WTC11 (cell line): ENCODE measurements at regions not wholly inside any gene's neighbourhood (a gene's known extent, or its start where the extent isn't known, plus 50 kb on each side); places are given as distances from the start of the nearest gene placed in this dataset.

Source experiments
- ATAC-seq: fragments of 200-7000 bp; cut with Tn5 transposase; 2 replicates; pipeline ENCODE4 v1.10.0; 2021; ENCODE audit warnings: mild to moderate bottlenecking, moderate library complexity
- CTCF ChIA-PET: fragments of 300-600 bp; sonication (Branson Sonifier 250); formaldehyde crosslinking; loops from one replicate; lab custom pipeline; 2021; ENCODE audit warnings: antibody characterized with exemption; lab: Charles Lee
- POLR2A ChIA-PET: fragments of 350-600 bp; sonication (Branson Sonifier 250); formaldehyde crosslinking; loops from one replicate; lab custom pipeline; 2021; ENCODE audit warnings: antibody characterized with exemption; lab: Charles Lee
- DNase-seq: peaks from one replicate; pipeline ENCODE4 v3.0.0; 2021; ENCODE audit warnings: low spot score
- H3K27ac Mint-ChIP-seq: 2 replicates; pipeline ENCODE4 v1.8.0; 2021; ENCODE audit warnings: mixed read lengths
- H3K27me3 Mint-ChIP-seq: 2 replicates; pipeline ENCODE4 v1.8.0; 2021; ENCODE audit warnings: low read depth, mild to moderate bottlenecking, moderate library complexity, mixed read lengths
- H3K36me3 Mint-ChIP-seq: 2 replicates; pipeline ENCODE4 v1.8.0; 2021; ENCODE audit warnings: mixed read lengths
- H3K4me1 Mint-ChIP-seq: 2 replicates; pipeline ENCODE4 v1.8.0; 2022; ENCODE audit warnings: mixed read lengths
- H3K4me3 Mint-ChIP-seq: 2 replicates; pipeline ENCODE4 v1.8.0; 2021; ENCODE audit warnings: mild to moderate bottlenecking, moderate library complexity, mixed read lengths
- H3K9me3 Mint-ChIP-seq: 2 replicates; pipeline ENCODE4 v1.8.0; 2021; ENCODE audit warnings: mixed read lengths
- ATF1 ChIP-seq: sonication (generic); formaldehyde crosslinking; IDR thresholded peaks from 2 replicates; pipeline ENCODE4 v1.8.1; 2023; ENCODE audit warnings: mild to moderate bottlenecking, moderate library complexity, missing genetic modification reagents
- CREB1 ChIP-seq: sonication (generic); formaldehyde crosslinking; IDR thresholded peaks from 2 replicates; pipeline ENCODE4 v1.8.0; 2023; ENCODE audit warnings: mild to moderate bottlenecking, missing genetic modification reagents
- ETV6 ChIP-seq: sonication (generic); formaldehyde crosslinking; IDR thresholded peaks from 2 replicates; pipeline ENCODE4 v1.8.1; 2022; ENCODE audit warnings: mild to moderate bottlenecking, missing genetic modification reagents
- FOXJ3 ChIP-seq: sonication (generic); formaldehyde crosslinking; IDR thresholded peaks from 2 replicates; pipeline ENCODE4 v1.9.0; 2021; ENCODE audit warnings: missing genetic modification reagents, mild to moderate bottlenecking, borderline replicate concordance
- FOXK1 ChIP-seq: sonication (generic); formaldehyde crosslinking; IDR thresholded peaks from 2 replicates; pipeline ENCODE4 v1.8.0; 2022; ENCODE audit warnings: mild to moderate bottlenecking, moderate library complexity, missing genetic modification reagents
- IRF2 ChIP-seq: sonication (generic); formaldehyde crosslinking; IDR thresholded peaks from 2 replicates; pipeline ENCODE4 v1.8.0; 2022; ENCODE audit warnings: low read depth, missing genetic modification reagents, borderline replicate concordance
- NFYB ChIP-seq: sonication (generic); formaldehyde crosslinking; conservative IDR thresholded peaks from 2 replicates; pipeline ENCODE4 v1.8.0; 2022; ENCODE audit warnings: low read depth, missing genetic modification reagents
- SP1 ChIP-seq: sonication (generic); formaldehyde crosslinking; conservative IDR thresholded peaks from 2 replicates; pipeline ENCODE4 v1.8.1; 2022; ENCODE audit warnings: missing genetic modification reagents
- ZNF416 ChIP-seq: fragments of 250-450 bp; sonication (Bioruptor Pico); IDR thresholded peaks from 2 replicates; pipeline ENCODE4 v1.9.0; 2021; ENCODE audit warnings: mild to moderate bottlenecking, inconsistent platforms
- ZNF423 ChIP-seq: fragments of 250-450 bp; sonication (Bioruptor Pico); IDR thresholded peaks from 2 replicates; pipeline ENCODE4 v2.1.2; 2022; ENCODE audit warnings: mild to moderate bottlenecking, moderate library complexity
- TF ChIP-seq, protein P1 (sequence below): fragments of 200-600 bp; IDR thresholded peaks from 2 replicates; pipeline ENCODE4 v1.8.0; 2022; ENCODE audit warnings: antibody characterized with exemption
- TF ChIP-seq, protein P2 (sequence below): sonication (generic); formaldehyde crosslinking; IDR thresholded peaks from 2 replicates; pipeline ENCODE4 v1.8.1; 2022; ENCODE audit warnings: low read depth, missing genetic modification reagents, borderline replicate concordance
- TF ChIP-seq, protein P3 (sequence below): sonication (generic); formaldehyde crosslinking; IDR thresholded peaks from 2 replicates; pipeline ENCODE4 v1.8.1; 2023; ENCODE audit warnings: mild to moderate bottlenecking, missing genetic modification reagents, borderline replicate concordance
- TF ChIP-seq, protein P4 (sequence below): sonication (generic); formaldehyde crosslinking; IDR thresholded peaks from 2 replicates; pipeline ENCODE4 v1.8.1; 2023; ENCODE audit warnings: mild to moderate bottlenecking, moderate library complexity, missing genetic modification reagents
- TF ChIP-seq, protein P5 (sequence below): sonication (generic); formaldehyde crosslinking; IDR thresholded peaks from 2 replicates; pipeline ENCODE4 v1.8.1; 2023; ENCODE audit warnings: mild to moderate bottlenecking, missing genetic modification reagents
- TF ChIP-seq, protein P6 (sequence below): sonication (generic); formaldehyde crosslinking; IDR thresholded peaks from 2 replicates; pipeline ENCODE4 v1.8.0; 2022; ENCODE audit warnings: mild to moderate bottlenecking, missing genetic modification reagents
- TF ChIP-seq, protein P7 (sequence below): sonication (generic); formaldehyde crosslinking; conservative IDR thresholded peaks from 2 replicates; pipeline ENCODE4 v1.8.1; 2022; ENCODE audit warnings: mild to moderate bottlenecking, missing genetic modification reagents
- TF ChIP-seq, protein P8 (sequence below): sonication (generic); formaldehyde crosslinking; conservative IDR thresholded peaks from 2 replicates; pipeline ENCODE4 v1.8.1; 2023; ENCODE audit warnings: mild to moderate bottlenecking, low read depth, missing genetic modification reagents, moderate library complexity
- TF ChIP-seq, protein P9 (sequence below): sonication (generic); formaldehyde crosslinking; IDR thresholded peaks from 2 replicates; pipeline ENCODE4 v1.8.0; 2022; ENCODE audit warnings: mild to moderate bottlenecking, missing genetic modification reagents

DNA sequence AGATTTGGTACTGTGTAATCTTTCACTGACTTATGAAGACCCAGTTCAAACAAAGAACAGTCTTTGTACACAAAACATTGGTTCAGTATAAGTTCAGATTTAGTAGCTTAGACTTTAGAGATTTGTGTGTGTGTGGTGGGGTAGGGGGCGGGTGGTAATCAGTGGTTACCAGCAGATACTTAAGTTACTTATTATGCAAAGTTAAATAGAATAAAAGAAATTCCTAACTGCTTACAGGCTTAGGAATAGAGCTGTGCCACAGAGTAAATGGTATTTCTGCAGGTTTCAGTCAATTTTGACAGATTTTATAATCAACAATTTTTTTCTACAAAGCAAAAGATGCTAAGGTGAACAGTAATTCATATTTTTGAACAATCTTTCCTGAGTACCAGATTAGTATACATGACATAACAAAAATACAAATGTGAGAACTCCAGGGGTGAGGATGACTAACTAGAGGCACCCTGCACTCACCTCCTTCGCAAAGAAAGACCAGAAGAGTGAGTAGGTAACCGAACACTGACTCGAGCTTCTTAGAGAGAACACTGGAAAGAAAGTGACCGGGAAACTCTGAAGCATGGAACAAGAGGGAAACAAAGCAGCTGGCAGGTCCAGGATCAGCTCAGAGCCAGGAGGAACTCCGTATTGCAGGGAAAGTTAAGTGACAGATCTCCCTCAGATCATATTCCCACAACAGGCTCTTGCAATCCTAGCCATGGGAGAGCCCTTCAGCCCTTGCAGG lies 560.6 kb downstream of the COL12A1 start (continued):
- no peak for TF ChIP-seq FOXK1 (CRISPR knock-in tag)
- TF ChIP-seq, protein P1, sequence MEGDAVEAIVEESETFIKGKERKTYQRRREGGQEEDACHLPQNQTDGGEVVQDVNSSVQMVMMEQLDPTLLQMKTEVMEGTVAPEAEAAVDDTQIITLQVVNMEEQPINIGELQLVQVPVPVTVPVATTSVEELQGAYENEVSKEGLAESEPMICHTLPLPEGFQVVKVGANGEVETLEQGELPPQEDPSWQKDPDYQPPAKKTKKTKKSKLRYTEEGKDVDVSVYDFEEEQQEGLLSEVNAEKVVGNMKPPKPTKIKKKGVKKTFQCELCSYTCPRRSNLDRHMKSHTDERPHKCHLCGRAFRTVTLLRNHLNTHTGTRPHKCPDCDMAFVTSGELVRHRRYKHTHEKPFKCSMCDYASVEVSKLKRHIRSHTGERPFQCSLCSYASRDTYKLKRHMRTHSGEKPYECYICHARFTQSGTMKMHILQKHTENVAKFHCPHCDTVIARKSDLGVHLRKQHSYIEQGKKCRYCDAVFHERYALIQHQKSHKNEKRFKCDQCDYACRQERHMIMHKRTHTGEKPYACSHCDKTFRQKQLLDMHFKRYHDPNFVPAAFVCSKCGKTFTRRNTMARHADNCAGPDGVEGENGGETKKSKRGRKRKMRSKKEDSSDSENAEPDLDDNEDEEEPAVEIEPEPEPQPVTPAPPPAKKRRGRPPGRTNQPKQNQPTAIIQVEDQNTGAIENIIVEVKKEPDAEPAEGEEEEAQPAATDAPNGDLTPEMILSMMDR: no peak

DNA sequence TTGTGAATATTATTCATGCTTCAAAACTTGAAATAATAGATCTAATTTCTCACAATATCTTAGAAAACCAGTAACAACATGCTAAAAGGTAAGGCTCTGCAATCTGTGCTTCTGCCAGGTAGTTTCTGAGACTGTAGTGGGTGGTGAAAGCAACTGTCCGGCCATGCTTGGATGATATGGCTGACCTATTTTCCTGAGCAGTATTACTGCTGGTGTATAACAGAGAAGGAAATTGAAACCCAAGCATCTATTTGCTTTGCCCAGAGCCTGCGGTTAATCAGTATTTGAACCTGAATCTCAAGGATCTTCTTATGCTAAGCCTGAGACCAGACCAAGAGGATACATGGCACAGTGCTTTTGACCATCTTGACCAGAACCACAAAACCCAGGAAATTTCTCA lies 563.8 kb downstream of the COL12A1 start:
- Mint-ChIP-seq H3K27ac (no peak overlapping the region), H3K36me3 (no peaks in the 10 kb centered on the region), H3K9me3 (no peaks in the 10 kb centered on the region), H3K4me1 (peaks cover 17% of the 10 kb centered on the region), H3K27me3 (no peaks in the 10 kb centered on the region), H3K4me3 (no peak overlapping the region)
- ATAC-seq (no peak), DNase-seq (no peak)
- ChIA-PET POLR2A (no interaction called here), CTCF (no interaction called here)
- TF ChIP-seq CREB1 (CRISPR knock-in tag) (no peak), IRF2 (no peak), ETV6 (no peak), ATF1 (CRISPR knock-in tag) (no peak), FOXJ3 (no peak), SP1 (no peak), ZNF423 (no peak), ZNF416 (CRISPR knock-in tag) (no peak), NFYB (no peak)
- TF ChIP-seq, protein P2, sequence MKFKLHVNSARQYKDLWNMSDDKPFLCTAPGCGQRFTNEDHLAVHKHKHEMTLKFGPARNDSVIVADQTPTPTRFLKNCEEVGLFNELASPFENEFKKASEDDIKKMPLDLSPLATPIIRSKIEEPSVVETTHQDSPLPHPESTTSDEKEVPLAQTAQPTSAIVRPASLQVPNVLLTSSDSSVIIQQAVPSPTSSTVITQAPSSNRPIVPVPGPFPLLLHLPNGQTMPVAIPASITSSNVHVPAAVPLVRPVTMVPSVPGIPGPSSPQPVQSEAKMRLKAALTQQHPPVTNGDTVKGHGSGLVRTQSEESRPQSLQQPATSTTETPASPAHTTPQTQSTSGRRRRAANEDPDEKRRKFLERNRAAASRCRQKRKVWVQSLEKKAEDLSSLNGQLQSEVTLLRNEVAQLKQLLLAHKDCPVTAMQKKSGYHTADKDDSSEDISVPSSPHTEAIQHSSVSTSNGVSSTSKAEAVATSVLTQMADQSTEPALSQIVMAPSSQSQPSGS: no peak
- TF ChIP-seq, protein P3, sequence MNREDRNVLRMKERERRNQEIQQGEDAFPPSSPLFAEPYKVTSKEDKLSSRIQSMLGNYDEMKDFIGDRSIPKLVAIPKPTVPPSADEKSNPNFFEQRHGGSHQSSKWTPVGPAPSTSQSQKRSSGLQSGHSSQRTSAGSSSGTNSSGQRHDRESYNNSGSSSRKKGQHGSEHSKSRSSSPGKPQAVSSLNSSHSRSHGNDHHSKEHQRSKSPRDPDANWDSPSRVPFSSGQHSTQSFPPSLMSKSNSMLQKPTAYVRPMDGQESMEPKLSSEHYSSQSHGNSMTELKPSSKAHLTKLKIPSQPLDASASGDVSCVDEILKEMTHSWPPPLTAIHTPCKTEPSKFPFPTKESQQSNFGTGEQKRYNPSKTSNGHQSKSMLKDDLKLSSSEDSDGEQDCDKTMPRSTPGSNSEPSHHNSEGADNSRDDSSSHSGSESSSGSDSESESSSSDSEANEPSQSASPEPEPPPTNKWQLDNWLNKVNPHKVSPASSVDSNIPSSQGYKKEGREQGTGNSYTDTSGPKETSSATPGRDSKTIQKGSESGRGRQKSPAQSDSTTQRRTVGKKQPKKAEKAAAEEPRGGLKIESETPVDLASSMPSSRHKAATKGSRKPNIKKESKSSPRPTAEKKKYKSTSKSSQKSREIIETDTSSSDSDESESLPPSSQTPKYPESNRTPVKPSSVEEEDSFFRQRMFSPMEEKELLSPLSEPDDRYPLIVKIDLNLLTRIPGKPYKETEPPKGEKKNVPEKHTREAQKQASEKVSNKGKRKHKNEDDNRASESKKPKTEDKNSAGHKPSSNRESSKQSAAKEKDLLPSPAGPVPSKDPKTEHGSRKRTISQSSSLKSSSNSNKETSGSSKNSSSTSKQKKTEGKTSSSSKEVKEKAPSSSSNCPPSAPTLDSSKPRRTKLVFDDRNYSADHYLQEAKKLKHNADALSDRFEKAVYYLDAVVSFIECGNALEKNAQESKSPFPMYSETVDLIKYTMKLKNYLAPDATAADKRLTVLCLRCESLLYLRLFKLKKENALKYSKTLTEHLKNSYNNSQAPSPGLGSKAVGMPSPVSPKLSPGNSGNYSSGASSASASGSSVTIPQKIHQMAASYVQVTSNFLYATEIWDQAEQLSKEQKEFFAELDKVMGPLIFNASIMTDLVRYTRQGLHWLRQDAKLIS: no peak
- TF ChIP-seq, protein P4, sequence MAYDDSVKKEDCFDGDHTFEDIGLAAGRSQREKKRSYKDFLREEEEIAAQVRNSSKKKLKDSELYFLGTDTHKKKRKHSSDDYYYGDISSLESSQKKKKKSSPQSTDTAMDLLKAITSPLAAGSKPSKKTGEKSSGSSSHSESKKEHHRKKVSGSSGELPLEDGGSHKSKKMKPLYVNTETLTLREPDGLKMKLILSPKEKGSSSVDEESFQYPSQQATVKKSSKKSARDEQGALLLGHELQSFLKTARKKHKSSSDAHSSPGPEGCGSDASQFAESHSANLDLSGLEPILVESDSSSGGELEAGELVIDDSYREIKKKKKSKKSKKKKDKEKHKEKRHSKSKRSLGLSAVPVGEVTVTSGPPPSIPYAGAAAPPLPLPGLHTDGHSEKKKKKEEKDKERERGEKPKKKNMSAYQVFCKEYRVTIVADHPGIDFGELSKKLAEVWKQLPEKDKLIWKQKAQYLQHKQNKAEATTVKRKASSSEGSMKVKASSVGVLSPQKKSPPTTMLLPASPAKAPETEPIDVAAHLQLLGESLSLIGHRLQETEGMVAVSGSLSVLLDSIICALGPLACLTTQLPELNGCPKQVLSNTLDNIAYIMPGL (CRISPR knock-in tag): no peak
- TF ChIP-seq, protein P5, sequence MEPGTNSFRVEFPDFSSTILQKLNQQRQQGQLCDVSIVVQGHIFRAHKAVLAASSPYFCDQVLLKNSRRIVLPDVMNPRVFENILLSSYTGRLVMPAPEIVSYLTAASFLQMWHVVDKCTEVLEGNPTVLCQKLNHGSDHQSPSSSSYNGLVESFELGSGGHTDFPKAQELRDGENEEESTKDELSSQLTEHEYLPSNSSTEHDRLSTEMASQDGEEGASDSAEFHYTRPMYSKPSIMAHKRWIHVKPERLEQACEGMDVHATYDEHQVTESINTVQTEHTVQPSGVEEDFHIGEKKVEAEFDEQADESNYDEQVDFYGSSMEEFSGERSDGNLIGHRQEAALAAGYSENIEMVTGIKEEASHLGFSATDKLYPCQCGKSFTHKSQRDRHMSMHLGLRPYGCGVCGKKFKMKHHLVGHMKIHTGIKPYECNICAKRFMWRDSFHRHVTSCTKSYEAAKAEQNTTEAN (CRISPR knock-in tag): no peak
- TF ChIP-seq, protein P6, sequence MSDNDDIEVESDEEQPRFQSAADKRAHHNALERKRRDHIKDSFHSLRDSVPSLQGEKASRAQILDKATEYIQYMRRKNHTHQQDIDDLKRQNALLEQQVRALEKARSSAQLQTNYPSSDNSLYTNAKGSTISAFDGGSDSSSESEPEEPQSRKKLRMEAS: no peak
- TF ChIP-seq, protein P7, sequence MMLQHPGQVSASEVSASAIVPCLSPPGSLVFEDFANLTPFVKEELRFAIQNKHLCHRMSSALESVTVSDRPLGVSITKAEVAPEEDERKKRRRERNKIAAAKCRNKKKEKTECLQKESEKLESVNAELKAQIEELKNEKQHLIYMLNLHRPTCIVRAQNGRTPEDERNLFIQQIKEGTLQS (CRISPR knock-in tag): no peak
- TF ChIP-seq, protein P8, sequence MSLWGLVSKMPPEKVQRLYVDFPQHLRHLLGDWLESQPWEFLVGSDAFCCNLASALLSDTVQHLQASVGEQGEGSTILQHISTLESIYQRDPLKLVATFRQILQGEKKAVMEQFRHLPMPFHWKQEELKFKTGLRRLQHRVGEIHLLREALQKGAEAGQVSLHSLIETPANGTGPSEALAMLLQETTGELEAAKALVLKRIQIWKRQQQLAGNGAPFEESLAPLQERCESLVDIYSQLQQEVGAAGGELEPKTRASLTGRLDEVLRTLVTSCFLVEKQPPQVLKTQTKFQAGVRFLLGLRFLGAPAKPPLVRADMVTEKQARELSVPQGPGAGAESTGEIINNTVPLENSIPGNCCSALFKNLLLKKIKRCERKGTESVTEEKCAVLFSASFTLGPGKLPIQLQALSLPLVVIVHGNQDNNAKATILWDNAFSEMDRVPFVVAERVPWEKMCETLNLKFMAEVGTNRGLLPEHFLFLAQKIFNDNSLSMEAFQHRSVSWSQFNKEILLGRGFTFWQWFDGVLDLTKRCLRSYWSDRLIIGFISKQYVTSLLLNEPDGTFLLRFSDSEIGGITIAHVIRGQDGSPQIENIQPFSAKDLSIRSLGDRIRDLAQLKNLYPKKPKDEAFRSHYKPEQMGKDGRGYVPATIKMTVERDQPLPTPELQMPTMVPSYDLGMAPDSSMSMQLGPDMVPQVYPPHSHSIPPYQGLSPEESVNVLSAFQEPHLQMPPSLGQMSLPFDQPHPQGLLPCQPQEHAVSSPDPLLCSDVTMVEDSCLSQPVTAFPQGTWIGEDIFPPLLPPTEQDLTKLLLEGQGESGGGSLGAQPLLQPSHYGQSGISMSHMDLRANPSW (CRISPR knock-in tag): no peak
- TF ChIP-seq, protein P9, sequence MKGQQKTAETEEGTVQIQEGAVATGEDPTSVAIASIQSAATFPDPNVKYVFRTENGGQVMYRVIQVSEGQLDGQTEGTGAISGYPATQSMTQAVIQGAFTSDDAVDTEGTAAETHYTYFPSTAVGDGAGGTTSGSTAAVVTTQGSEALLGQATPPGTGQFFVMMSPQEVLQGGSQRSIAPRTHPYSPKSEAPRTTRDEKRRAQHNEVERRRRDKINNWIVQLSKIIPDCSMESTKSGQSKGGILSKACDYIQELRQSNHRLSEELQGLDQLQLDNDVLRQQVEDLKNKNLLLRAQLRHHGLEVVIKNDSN: no peak
